GM12865 (cell line): ENCODE measurements at regions not wholly inside any gene's neighbourhood (a gene's known extent, or its start where the extent isn't known, plus 50 kb on each side); places are given as distances from the start of the nearest gene placed in this dataset.
A peak's percentile ranks its signal among the peaks of the same experiment; 100 is the strongest.
"Not testable (repeated sequence)": the region's sequence is repeated elsewhere in the genome, so short reads cannot be mapped to it uniquely, and the experiment has no call there.

Experiments
- DNase-seq: peaks from one replicate; pipeline ENCODE4 v3.0.0; 2010; ENCODE audit warnings: low read depth
- H3K4me3 ChIP-seq: 2 replicates; pipeline ENCODE4 v1.5.1; 2011; ENCODE audit warnings: mild to moderate bottlenecking, low read depth, low read length, control low read depth
- CTCF ChIP-seq: IDR thresholded peaks from 2 replicates; pipeline ENCODE4 v1.5.1; 2011; ENCODE audit warnings: low read length, control low read depth, low read depth, inconsistent platforms; ENCODE audit not compliant: insufficient read depth; ENCODE audit errors: missing control alignments

DNA sequence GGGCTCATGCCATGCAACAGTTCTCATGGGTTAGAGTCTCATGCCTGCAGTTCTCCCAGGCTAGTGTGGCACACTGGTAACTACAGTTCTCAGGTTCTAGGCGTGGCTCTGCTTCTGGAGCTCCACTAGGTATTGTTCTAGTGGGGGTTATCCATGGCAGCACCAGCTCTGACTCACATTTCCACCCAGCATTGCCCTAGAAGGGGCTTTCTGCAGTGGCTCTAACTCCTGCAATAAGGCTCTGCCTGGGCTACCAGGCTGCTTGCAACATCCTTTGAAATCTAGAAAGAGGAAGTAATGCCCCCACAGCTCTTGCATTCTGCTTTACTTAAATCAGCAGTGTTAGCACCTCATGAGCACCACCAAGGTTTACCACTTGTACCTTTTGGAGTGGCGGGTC, 220.3 kb upstream of the ARID2 start:
- peak; percentile 64 for DNase-seq
- no peak for TF ChIP-seq CTCF
- H3K4me3 ChIP-seq: no peak overlapping the region

GRCh38 chr12:45509621-45510020, 219.9 kb upstream of the ARID2 start:
- DNase-seq: no peak
- TF ChIP-seq CTCF: no peak
- H3K4me3 ChIP-seq: no peak overlapping the region

GRCh38 chr12:45517381-45517780, 212.1 kb upstream of the ARID2 start:
- H3K4me3 ChIP-seq: no peak overlapping the region
- TF ChIP-seq CTCF: no peak
- no peak for DNase-seq

DNA sequence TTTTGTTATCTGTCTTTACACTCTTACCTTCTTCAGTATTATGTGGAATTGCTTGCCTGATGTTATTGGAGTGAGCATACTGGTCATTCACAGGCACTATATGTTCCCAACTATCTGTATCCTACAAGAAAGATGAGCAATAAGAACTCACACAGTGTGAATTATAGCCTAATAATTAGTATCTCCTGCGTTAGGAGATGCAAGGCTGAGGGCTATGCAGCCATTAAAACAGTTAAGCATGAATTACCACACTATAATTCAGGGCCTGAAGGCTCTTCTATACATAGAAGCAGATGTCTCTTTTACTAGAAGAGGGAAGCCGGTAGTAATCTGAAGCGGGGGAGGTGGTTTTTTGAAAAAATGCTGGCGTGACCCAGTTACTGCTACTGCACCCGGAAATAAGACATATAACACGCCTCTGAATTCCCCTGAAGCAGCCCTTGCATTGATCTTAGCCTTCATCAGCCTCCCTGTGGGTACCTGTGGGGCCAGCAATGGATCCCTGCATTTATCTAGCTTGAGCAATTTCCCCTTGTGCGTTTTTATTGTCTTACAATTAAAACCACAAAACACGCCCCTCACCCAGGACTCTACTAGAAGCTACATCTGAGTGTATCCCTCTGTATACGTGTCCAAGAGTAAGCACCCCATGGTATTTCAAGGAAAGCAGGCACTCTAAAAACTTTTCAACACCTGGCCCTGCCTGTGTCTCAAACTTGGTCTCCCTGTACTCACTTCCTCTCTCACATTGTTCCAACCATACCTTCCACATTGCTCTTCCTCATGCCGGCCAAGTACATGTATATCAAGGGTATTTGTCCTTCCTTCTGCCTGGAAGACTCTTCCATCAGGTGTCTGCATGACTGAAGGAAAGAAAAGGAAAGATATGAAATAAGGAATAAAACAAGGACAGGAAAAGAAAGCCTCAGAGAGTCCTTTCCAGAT, 210.9 kb upstream of the ARID2 start:
- H3K4me3 ChIP-seq: no peak overlapping the region
- peak; percentile 46 for DNase-seq
- TF ChIP-seq CTCF: no peak

DNA sequence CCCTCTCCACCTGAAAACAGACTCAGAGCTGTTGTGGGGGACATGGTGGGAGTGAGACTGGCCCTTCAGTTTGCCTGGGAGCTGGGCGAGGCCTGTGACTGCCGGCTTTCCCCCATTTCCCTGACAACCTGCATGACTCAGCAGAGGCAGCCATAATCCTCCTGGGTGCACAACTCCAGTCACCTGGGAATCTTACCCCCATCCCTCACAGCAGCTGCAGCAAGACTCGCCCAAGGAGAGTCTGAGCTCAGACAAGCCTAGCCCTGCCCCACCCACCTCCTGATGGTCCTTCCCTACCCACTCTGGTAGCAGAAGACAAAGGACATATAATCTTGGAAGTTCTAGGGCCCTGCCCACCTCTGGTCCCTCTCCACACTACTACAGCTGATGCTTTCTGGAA, 207.3 kb upstream of the ARID2 start:
- TF ChIP-seq CTCF: no peak
- no peak for DNase-seq
- H3K4me3 ChIP-seq: no peak overlapping the region

DNA sequence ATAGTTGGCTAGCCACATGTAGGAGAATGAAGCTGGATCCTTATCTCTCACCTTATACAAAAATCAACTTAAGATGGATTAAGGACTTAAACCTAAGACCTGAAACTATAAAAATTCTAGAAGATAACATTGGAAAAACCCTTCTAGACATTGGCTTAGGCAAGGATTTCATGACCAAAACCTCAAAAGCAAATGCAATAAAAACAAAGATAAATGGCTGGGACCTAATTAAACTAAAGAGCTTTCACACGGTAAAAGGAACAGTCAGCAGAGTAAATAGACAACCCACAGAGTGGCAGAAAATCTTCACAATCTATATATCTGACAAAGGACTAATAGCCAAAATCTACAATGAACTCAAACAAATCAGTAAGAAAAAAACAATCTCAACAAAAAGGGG, 202.7 kb upstream of the ARID2 start:
- DNase-seq: not testable (repeated sequence)

GRCh38 chr12:45532113-45532512, 197.4 kb upstream of the ARID2 start:
- DNase-seq: peak; percentile 9
- TF ChIP-seq CTCF: no peak
- H3K4me3 ChIP-seq: no peak overlapping the region

More for the DNA sequence above, 202.7 kb upstream of the ARID2 start:
- not testable (repeated sequence) for H3K4me3 ChIP-seq
